IPS-18a (cell line): ENCODE measurements at regions not wholly inside any gene's neighbourhood (a gene's known extent, or its start where the extent isn't known, plus 50 kb on each side); places are given as distances from the start of the nearest gene placed in this dataset.

Source experiments
- H3K27ac ChIP-seq: one replicate; pipeline ENCODE4 v1.5.1; 2013; ENCODE audit warnings: low read length
- H3K27me3 ChIP-seq: one replicate; pipeline ENCODE4 v1.6.1; 2013; ENCODE audit warnings: mild to moderate bottlenecking, low read length; ENCODE audit not compliant: control insufficient read depth, insufficient read depth
- H3K36me3 ChIP-seq: one replicate; pipeline ENCODE4 v1.6.1; 2013; ENCODE audit warnings: low read depth, low read length; ENCODE audit not compliant: control insufficient read depth
- H3K4me1 ChIP-seq: one replicate; pipeline ENCODE4 v1.6.1; 2013; ENCODE audit warnings: low read depth, low read length; ENCODE audit not compliant: control insufficient read depth
- H3K4me3 ChIP-seq: one replicate; pipeline ENCODE4 v1.5.1; 2013; ENCODE audit warnings: low read length
- H3K9ac ChIP-seq: one replicate; pipeline ENCODE4 v1.6.1; 2013; ENCODE audit warnings: mild to moderate bottlenecking, low read length, moderate library complexity
- H3K9me3 ChIP-seq: one replicate; pipeline ENCODE4 v1.6.1; 2013; ENCODE audit warnings: low read depth, low read length; ENCODE audit not compliant: control insufficient read depth

DNA sequence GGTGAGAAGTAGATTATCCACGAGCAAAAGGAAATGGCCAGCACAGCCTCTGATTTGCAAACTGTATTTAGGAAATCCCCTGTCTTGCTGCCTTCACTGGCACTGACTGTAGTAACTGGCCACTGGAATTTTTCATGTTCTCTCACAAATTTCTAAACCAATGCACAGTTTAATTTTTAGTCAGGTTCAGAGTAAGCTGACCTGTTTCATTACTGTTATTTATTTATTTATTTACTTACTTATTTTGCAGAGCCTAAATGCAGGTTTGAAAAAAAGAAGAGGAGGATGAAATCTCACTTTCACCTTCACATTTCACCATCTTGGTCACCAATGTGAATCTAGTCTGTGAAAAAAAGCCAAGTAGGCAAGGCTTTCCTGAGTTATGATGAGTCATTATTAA is 291.0 kb downstream of the PLOD2 start:
- Histone ChIP-seq H3K9ac (no peak overlapping the region), H3K36me3 (no peaks in the 10 kb centered on the region), H3K27ac (no peak overlapping the region), H3K27me3 (no peaks in the 10 kb centered on the region), H3K9me3 (no peaks in the 10 kb centered on the region), H3K4me3 (no peak overlapping the region), H3K4me1 (no peaks in the 10 kb centered on the region)

GRCh38 chr3:145882436-145882835 is 278.5 kb downstream of the PLOD2 start:
- no peak overlapping the region for H3K9ac ChIP-seq
- H3K36me3 ChIP-seq, result no peaks in the 10 kb centered on the region
- H3K27ac ChIP-seq, result no peak overlapping the region
- H3K4me1 ChIP-seq, result no peaks in the 10 kb centered on the region
- H3K4me3 ChIP-seq, result no peak overlapping the region
- H3K27me3 ChIP-seq, result no peaks in the 10 kb centered on the region
- H3K9me3 ChIP-seq, result no peaks in the 10 kb centered on the region

DNA sequence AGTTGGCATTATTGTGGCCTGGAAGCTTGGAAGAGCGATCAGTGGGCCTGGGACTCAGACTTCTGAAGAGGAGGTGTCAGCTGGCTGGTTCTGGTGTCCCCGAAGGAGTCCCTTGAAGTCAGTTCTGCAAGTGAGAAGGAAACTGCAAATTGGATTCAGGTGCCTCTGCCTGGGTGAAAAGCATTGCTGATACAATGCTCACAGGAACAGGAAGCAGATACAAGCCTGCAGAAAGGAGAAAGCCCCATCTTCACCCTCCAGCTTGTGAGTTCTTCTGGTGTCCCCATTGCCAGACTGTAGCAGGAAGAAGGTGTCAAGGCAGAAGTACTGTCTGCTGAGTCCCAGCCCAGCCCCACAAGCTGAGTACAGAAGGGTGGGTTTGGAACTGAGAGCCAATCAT is 271.3 kb downstream of the PLOD2 start:
- peaks cover 6% of the 10 kb centered on the region for H3K4me1 ChIP-seq
- no peaks in the 10 kb centered on the region for H3K36me3 ChIP-seq
- H3K4me3 ChIP-seq, result no peak overlapping the region
- H3K9me3 ChIP-seq, result no peaks in the 10 kb centered on the region
- H3K27ac ChIP-seq, result no peak overlapping the region
- H3K27me3 ChIP-seq, result no peaks in the 10 kb centered on the region
- no peak overlapping the region for H3K9ac ChIP-seq

DNA sequence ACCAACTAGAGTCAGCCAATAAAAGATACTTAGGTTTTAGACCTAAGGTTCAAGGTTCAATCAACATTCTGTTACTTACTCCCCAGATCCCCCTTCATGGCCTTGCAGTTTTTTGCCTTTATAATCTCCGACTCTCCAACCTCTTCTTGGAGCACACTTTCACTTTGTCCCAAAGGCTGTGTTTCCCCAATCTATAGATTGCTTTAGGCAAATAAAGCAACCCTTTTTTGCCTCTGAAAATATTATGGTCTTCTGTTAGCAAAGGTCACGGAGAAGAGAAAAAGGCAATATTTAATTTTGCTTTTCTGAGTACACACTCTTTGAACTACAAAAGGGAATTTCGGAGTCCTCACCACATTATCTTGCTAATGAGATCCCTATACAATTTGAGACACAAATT is 268.1 kb downstream of the PLOD2 start:
- Histone ChIP-seq H3K27ac (no peak overlapping the region), H3K36me3 (no peaks in the 10 kb centered on the region), H3K9ac (no peak overlapping the region), H3K9me3 (no peaks in the 10 kb centered on the region), H3K27me3 (no peaks in the 10 kb centered on the region), H3K4me1 (peaks cover 8% of the 10 kb centered on the region), H3K4me3 (no peak overlapping the region)

GRCh38 chr3:145893331-145893730 is 267.7 kb downstream of the PLOD2 start:
- H3K36me3 ChIP-seq, result no peaks in the 10 kb centered on the region
- no peak overlapping the region for H3K9ac ChIP-seq
- no peak overlapping the region for H3K27ac ChIP-seq
- H3K4me1 ChIP-seq, result peaks cover 13% of the 10 kb centered on the region
- no peaks in the 10 kb centered on the region for H3K9me3 ChIP-seq
- no peak overlapping the region for H3K4me3 ChIP-seq
- no peaks in the 10 kb centered on the region for H3K27me3 ChIP-seq

DNA sequence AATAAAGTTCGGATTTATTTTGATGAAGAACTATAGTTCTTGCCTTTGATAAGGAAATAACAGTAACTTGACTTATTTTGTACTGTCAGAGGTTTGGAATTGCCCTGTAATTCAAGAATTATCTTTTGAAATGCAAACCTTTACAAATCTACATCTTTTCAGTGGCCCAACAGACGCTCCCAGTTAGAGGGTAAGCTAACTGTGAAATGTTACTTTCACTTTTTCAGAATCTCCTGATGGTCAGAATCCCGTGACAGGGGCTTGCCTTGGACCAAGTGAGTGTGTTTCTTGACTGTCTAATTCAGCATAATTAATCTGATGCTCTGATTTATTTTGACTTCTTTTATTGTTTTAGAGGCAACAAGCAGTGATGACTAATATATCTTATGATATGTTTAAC is 262.5 kb downstream of the PLOD2 start:
- H3K36me3 ChIP-seq, result no peaks in the 10 kb centered on the region
- peak overlapping the region; percentile 15 for H3K9ac ChIP-seq
- peaks cover 21% of the 10 kb centered on the region for H3K4me1 ChIP-seq
- H3K27me3 ChIP-seq, result no peaks in the 10 kb centered on the region
- H3K9me3 ChIP-seq, result no peaks in the 10 kb centered on the region
- H3K4me3 ChIP-seq, result peak overlapping the region; percentile 3
- H3K27ac ChIP-seq, result no peak overlapping the region

- Histone ChIP-seq H3K4me1 (peaks cover 21% of the 10 kb centered on the region), H3K27me3 (no peaks in the 10 kb centered on the region), H3K36me3 (no peaks in the 10 kb centered on the region), H3K9ac (no peak overlapping the region), H3K4me3 (no peak overlapping the region), H3K9me3 (no peaks in the 10 kb centered on the region), H3K27ac (no peak overlapping the region)
Observed at GRCh38 chr3:145899241-145899640, 261.7 kb downstream of the PLOD2 start.

- H3K9ac ChIP-seq, result no peak overlapping the region
- no peak overlapping the region for H3K4me3 ChIP-seq
- H3K27me3 ChIP-seq, result no peaks in the 10 kb centered on the region
- no peaks in the 10 kb centered on the region for H3K9me3 ChIP-seq
- no peak overlapping the region for H3K27ac ChIP-seq
- H3K36me3 ChIP-seq, result no peaks in the 10 kb centered on the region
- H3K4me1 ChIP-seq, result peaks cover 21% of the 10 kb centered on the region
Observed at GRCh38 chr3:145900056-145900829, 260.7 kb downstream of the PLOD2 start.

GRCh38 chr3:145902166-145902565 is 258.8 kb downstream of the PLOD2 start:
- H3K27ac ChIP-seq, result no peak overlapping the region
- no peaks in the 10 kb centered on the region for H3K36me3 ChIP-seq
- no peak overlapping the region for H3K9ac ChIP-seq
- H3K4me3 ChIP-seq, result no peak overlapping the region
- H3K4me1 ChIP-seq, result peaks cover 21% of the 10 kb centered on the region
- H3K27me3 ChIP-seq, result no peaks in the 10 kb centered on the region
- H3K9me3 ChIP-seq, result no peaks in the 10 kb centered on the region

DNA sequence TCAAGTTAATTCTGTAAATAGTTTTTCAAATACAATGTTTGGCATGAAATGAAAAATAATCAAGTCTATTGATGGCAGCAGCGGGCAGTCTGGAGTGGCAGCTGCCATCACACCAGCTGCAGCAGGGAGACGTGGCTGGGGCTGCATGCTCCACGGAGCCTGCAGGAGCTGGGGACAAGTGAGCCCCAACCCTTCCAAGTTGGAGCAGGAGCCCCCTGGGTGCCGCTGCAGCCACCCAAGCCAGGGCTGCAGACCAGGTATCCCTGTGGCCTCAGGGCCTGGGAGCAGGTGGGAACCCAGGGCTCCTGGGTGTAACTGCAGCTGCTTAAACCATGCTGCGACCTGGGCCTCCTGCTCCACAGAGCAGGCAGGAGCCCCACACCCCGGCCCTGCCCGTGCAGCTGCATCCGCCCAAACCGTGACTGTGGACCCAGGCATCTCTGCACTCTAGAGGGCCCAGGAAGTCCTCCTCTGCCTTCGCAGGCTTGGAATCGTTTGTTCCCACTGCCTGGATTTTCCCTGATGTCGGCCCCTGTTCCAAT is 257.4 kb downstream of the PLOD2 start:
- H3K27me3 ChIP-seq, result no peaks in the 10 kb centered on the region
- no peak overlapping the region for H3K4me3 ChIP-seq
- H3K9me3 ChIP-seq, result no peaks in the 10 kb centered on the region
- H3K36me3 ChIP-seq, result no peaks in the 10 kb centered on the region
- H3K4me1 ChIP-seq, result peaks cover 12% of the 10 kb centered on the region
- no peak overlapping the region for H3K9ac ChIP-seq
- H3K27ac ChIP-seq, result no peak overlapping the region

DNA sequence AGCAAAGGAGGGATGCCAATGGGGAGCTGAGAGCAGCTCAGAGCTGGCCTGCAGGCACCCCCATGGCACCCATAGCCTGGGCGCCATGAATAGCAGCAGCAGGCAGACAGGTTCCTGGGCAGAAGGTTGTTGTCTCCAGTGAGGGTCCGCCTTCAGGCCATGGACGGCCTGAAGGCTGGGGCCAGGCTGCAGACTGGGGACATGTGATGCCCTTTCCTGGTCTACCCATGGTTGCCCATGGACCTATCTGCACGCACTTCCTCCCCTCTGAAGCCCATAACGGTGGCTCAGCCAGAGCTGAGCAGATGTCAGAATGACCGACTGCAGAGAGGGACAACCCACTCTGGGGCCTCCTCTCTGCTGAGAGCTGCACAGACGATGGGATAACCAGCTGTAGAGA is 256.8 kb downstream of the PLOD2 start:
- H3K4me3 ChIP-seq, result no peak overlapping the region

DNA sequence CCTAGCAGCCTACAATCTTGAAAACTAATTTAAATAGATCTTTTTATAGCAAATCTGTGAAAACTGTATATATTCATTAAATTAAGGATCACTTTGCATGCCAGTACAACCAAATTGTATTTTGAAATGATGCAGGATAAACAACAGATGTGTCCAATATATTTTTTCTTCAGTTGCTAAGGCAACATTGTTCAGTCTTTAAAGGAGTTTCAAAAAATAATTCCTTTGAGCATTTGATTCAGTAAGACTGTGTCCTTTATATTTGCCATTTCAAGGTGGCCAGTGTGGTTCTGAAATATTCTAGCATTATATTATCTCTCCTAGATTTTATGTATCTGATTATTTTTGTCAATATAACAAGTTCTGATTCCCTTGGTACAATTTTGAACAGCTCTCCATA is 254.7 kb downstream of the PLOD2 start:
- no peak overlapping the region for H3K4me3 ChIP-seq
- no peak overlapping the region for H3K9ac ChIP-seq
- no peaks in the 10 kb centered on the region for H3K36me3 ChIP-seq
- no peaks in the 10 kb centered on the region for H3K9me3 ChIP-seq
- no peak overlapping the region for H3K27ac ChIP-seq
- H3K27me3 ChIP-seq, result no peaks in the 10 kb centered on the region
- H3K4me1 ChIP-seq, result peaks cover 5% of the 10 kb centered on the region

More for the DNA sequence above, 256.8 kb downstream of the PLOD2 start:
- H3K4me1 ChIP-seq, result peaks cover 8% of the 10 kb centered on the region
- no peak overlapping the region for H3K9ac ChIP-seq
- H3K27ac ChIP-seq, result no peak overlapping the region
- no peaks in the 10 kb centered on the region for H3K36me3 ChIP-seq
- H3K9me3 ChIP-seq, result no peaks in the 10 kb centered on the region
- no peaks in the 10 kb centered on the region for H3K27me3 ChIP-seq
